Activated T-cell treated with anti-CD3 and anti-CD28 coated beads, Interleukin-2, amount 50 U/mL, for 72 hours (primary cell): ENCODE measurements at regions not wholly inside any gene's neighbourhood (a gene's known extent, or its start where the extent isn't known, plus 50 kb on each side); places are given as distances from the start of the nearest gene placed in this dataset.

Source experiments
- ATAC-seq, 2 donors: fragments of 150-1000 bp; cut with Tn5 transposase; replicated peaks in 1 of 2; 2 replicates each; pipeline ENCODE4 v1.10.0; 2021; ENCODE audit warnings: moderate library complexity in 2 of 2, mild to moderate bottlenecking in 1 of 2
- DNase-seq, 2 donors: peaks; one replicate each; pipeline ENCODE4 v3.0.0; 2021 to 2022; ENCODE audit warnings: mixed read lengths in 1 of 2
- H3K27ac Mint-ChIP-seq: one replicate; pipeline ENCODE4 v1.8.0; 2022; ENCODE audit warnings: mild to moderate bottlenecking, moderate library complexity, mixed read lengths
- H3K27me3 Mint-ChIP-seq: one replicate; pipeline ENCODE4 v1.8.0; 2022; ENCODE audit warnings: low read depth, mixed read lengths
- H3K36me3 Mint-ChIP-seq, 2 donors: one replicate each; pipeline ENCODE4 v1.8.0; 2022; ENCODE audit warnings: mixed read lengths in 2 of 2, mild to moderate bottlenecking in 1 of 2; ENCODE audit not compliant: insufficient read depth in 2 of 2
- H3K4me1 Mint-ChIP-seq: one replicate; pipeline ENCODE4 v1.8.0; 2022; ENCODE audit warnings: low read depth, mixed read lengths
- H3K4me3 Mint-ChIP-seq, 2 donors: one replicate each; pipeline ENCODE4 v1.8.0; 2022; ENCODE audit warnings: mild to moderate bottlenecking in 2 of 2, mixed read lengths in 2 of 2, moderate library complexity in 2 of 2
- H3K9me3 Mint-ChIP-seq, 2 donors: one replicate each; pipeline ENCODE4 v1.8.0; 2022; ENCODE audit warnings: mixed read lengths in 2 of 2

GRCh38 chr3:28800203-28800602 lies 451.6 kb upstream of the AZI2 start:
- H3K4me3 Mint-ChIP-seq: no peak overlapping the region
- DNase-seq: no peak
- H3K27me3 Mint-ChIP-seq: no peaks in the 10 kb centered on the region
- H3K36me3 Mint-ChIP-seq: no peaks in the 10 kb centered on the region
- no peak for ATAC-seq
- H3K27ac Mint-ChIP-seq: no peak overlapping the region
- H3K9me3 Mint-ChIP-seq: peaks cover 0 to 3% of the 10 kb centered on the region in 2 donors
- no peaks in the 10 kb centered on the region for H3K4me1 Mint-ChIP-seq

- no peaks in the 10 kb centered on the region for H3K36me3 Mint-ChIP-seq
- ATAC-seq: no peak
- H3K9me3 Mint-ChIP-seq: peaks cover 1 to 2% of the 10 kb centered on the region in 2 donors
- no peak overlapping the region for H3K4me3 Mint-ChIP-seq
- DNase-seq: no peak
- H3K27ac Mint-ChIP-seq: no peak overlapping the region
- H3K27me3 Mint-ChIP-seq: no peaks in the 10 kb centered on the region
- H3K4me1 Mint-ChIP-seq: no peaks in the 10 kb centered on the region
Measured at GRCh38 chr3:28808068-28808467, 459.4 kb upstream of the AZI2 start.

- no peak overlapping the region for H3K27ac Mint-ChIP-seq
Measured at GRCh38 chr3:28816017-28816416, 464.9 kb upstream of the RBMS3 start.

GRCh38 chr3:28824316-28824715 lies 456.6 kb upstream of the RBMS3 start:
- ATAC-seq (no peak), DNase-seq (no peak)
- no peak overlapping the region for H3K4me3 Mint-ChIP-seq
- peaks cover 24% of the 10 kb centered on the region for H3K27me3 Mint-ChIP-seq
- H3K9me3 Mint-ChIP-seq: peaks cover 0 to under 1% of the 10 kb centered on the region in 2 donors
- H3K36me3 Mint-ChIP-seq: no peaks in the 10 kb centered on the region
- no peaks in the 10 kb centered on the region for H3K4me1 Mint-ChIP-seq
- H3K27ac Mint-ChIP-seq: no peak overlapping the region

More at GRCh38 chr3:28816017-28816416, 464.9 kb upstream of the RBMS3 start:
- no peaks in the 10 kb centered on the region for H3K36me3 Mint-ChIP-seq
- ATAC-seq: no peak
- peaks cover 35% of the 10 kb centered on the region for H3K27me3 Mint-ChIP-seq
- H3K9me3 Mint-ChIP-seq: peaks cover 0 to 2% of the 10 kb centered on the region in 2 donors
- no peaks in the 10 kb centered on the region for H3K4me1 Mint-ChIP-seq
- DNase-seq: no peak
- no peak overlapping the region for H3K4me3 Mint-ChIP-seq

- Mint-ChIP-seq H3K9me3 (peaks cover 2% of the 10 kb centered on the region in 2 donors), H3K27me3 (peaks cover 27% of the 10 kb centered on the region), H3K4me1 (no peaks in the 10 kb centered on the region), H3K27ac (no peak overlapping the region), H3K4me3 (no peak overlapping the region), H3K36me3 (no peaks in the 10 kb centered on the region)
- no peak for ATAC-seq
- DNase-seq: no peak
Measured at GRCh38 chr3:28826840-28827239, 454.0 kb upstream of the RBMS3 start.

GRCh38 chr3:28835249-28835648 lies 445.6 kb upstream of the RBMS3 start:
- Mint-ChIP-seq H3K27me3 (peaks cover 51% of the 10 kb centered on the region), H3K4me3 (no peak overlapping the region), H3K36me3 (peaks cover 0 to 1% of the 10 kb centered on the region in 2 donors), H3K9me3 (peaks cover 0 to 2% of the 10 kb centered on the region in 2 donors), H3K27ac (no peak overlapping the region), H3K4me1 (peaks cover 14% of the 10 kb centered on the region)
- DNase-seq (no peak), ATAC-seq (no peak)

- H3K27ac Mint-ChIP-seq: no peak overlapping the region
Measured at GRCh38 chr3:28835751-28836150, 445.1 kb upstream of the RBMS3 start.

GRCh38 chr3:28836199-28836598 lies 444.7 kb upstream of the RBMS3 start:
- ATAC-seq (no peak), DNase-seq (no peak)
- Mint-ChIP-seq H3K4me1 (peaks cover 21% of the 10 kb centered on the region), H3K4me3 (peak overlapping the region in 1 of 2 donors; percentile 4), H3K9me3 (peaks cover 2% of the 10 kb centered on the region in 2 donors), H3K27me3 (peaks cover 42% of the 10 kb centered on the region), H3K27ac (no peak overlapping the region), H3K36me3 (peaks cover 0 to 1% of the 10 kb centered on the region in 2 donors)

More at GRCh38 chr3:28835751-28836150, 445.1 kb upstream of the RBMS3 start:
- no peak for ATAC-seq
- Mint-ChIP-seq H3K36me3 (peaks cover 0 to 1% of the 10 kb centered on the region in 2 donors), H3K9me3 (peaks cover 2% of the 10 kb centered on the region in 2 donors), H3K4me1 (peaks cover 19% of the 10 kb centered on the region), H3K27me3 (peaks cover 46% of the 10 kb centered on the region), H3K4me3 (peak overlapping the region in 1 of 2 donors; percentile 4)
- DNase-seq: no peak

GRCh38 chr3:28840976-28841376 lies 439.9 kb upstream of the RBMS3 start:
- peaks cover 0 to 3% of the 10 kb centered on the region in 2 donors for H3K36me3 Mint-ChIP-seq
- DNase-seq (peak; percentile 67 to 76), ATAC-seq (peak; percentile 95 to 96)
- peak overlapping the region; percentile 88 for H3K27ac Mint-ChIP-seq
- H3K4me3 Mint-ChIP-seq: peak overlapping the region in 1 of 2 donors; percentile 67
- H3K4me1 Mint-ChIP-seq: peaks cover 33% of the 10 kb centered on the region
- peaks cover 38% of the 10 kb centered on the region for H3K27me3 Mint-ChIP-seq
- peaks cover 3 to 5% of the 10 kb centered on the region in 2 donors for H3K9me3 Mint-ChIP-seq

GRCh38 chr3:28841441-28841840 lies 439.4 kb upstream of the RBMS3 start:
- ATAC-seq (peak; percentile 17 to 19), DNase-seq (peak; percentile 4 to 12)
- Mint-ChIP-seq H3K4me1 (peaks cover 30% of the 10 kb centered on the region), H3K27ac (no peak overlapping the region), H3K27me3 (peaks cover 38% of the 10 kb centered on the region), H3K36me3 (peaks cover 0 to 3% of the 10 kb centered on the region in 2 donors), H3K9me3 (peaks cover 3 to 4% of the 10 kb centered on the region in 2 donors), H3K4me3 (peak overlapping the region in 1 of 2 donors; percentile 14)

GRCh38 chr3:28844298-28845005 lies 436.4 kb upstream of the RBMS3 start:
- H3K9me3 Mint-ChIP-seq: peaks cover 2 to 3% of the 10 kb centered on the region in 2 donors

GRCh38 chr3:28845006-28845324 lies 435.9 kb upstream of the RBMS3 start:
- H3K9me3 Mint-ChIP-seq: peaks cover 2 to 3% of the 10 kb centered on the region in 2 donors
- DNase-seq (no peak), ATAC-seq (no peak)
- H3K4me1 Mint-ChIP-seq: peaks cover 20% of the 10 kb centered on the region
- H3K27me3 Mint-ChIP-seq: peaks cover 15% of the 10 kb centered on the region
- no peak overlapping the region for H3K4me3 Mint-ChIP-seq
- no peak overlapping the region for H3K27ac Mint-ChIP-seq
- peaks cover 0 to 2% of the 10 kb centered on the region in 2 donors for H3K36me3 Mint-ChIP-seq

More at GRCh38 chr3:28844298-28845005, 436.4 kb upstream of the RBMS3 start:
- no peak overlapping the region for H3K4me3 Mint-ChIP-seq
- H3K27ac Mint-ChIP-seq: no peak overlapping the region
- H3K4me1 Mint-ChIP-seq: peaks cover 20% of the 10 kb centered on the region
- ATAC-seq: no peak
- H3K27me3 Mint-ChIP-seq: peaks cover 20% of the 10 kb centered on the region
- peaks cover 0 to 2% of the 10 kb centered on the region in 2 donors for H3K36me3 Mint-ChIP-seq
- DNase-seq: no peak

- peaks cover 14% of the 10 kb centered on the region for H3K27me3 Mint-ChIP-seq
- no peak overlapping the region for H3K4me3 Mint-ChIP-seq
- no peak overlapping the region for H3K27ac Mint-ChIP-seq
- peaks cover 0 to 2% of the 10 kb centered on the region in 2 donors for H3K36me3 Mint-ChIP-seq
- H3K9me3 Mint-ChIP-seq: peaks cover 1 to 2% of the 10 kb centered on the region in 2 donors
- ATAC-seq (no peak), DNase-seq (no peak)
- H3K4me1 Mint-ChIP-seq: peaks cover 5% of the 10 kb centered on the region
Measured at GRCh38 chr3:28846971-28847478, 433.8 kb upstream of the RBMS3 start.
